H1 (cell line): ENCODE measurements at regions not wholly inside any gene's neighbourhood (a gene's known extent, or its start where the extent isn't known, plus 50 kb on each side); places are given as distances from the start of the nearest gene placed in this dataset.

Source experiments
- CTCF ChIA-PET: fragments of 300-600 bp; sonication (Branson Sonifier 250); formaldehyde crosslinking; loops from one replicate; lab custom pipeline; 2021; ENCODE audit not compliant: partially characterized antibody; lab: Charles Lee
- POLR2A ChIA-PET: fragments of 300-600 bp; sonication (Branson Sonifier 250); formaldehyde crosslinking; loops from one replicate; lab custom pipeline; 2021; ENCODE audit warnings: inconsistent platforms; ENCODE audit not compliant: partially characterized antibody; lab: Charles Lee
- DNase-seq, 2 experiments: peaks; one replicate each; pipeline versions ENCODE4 v3.0.0 to v3.0.0-alpha.2; 2010 to 2022; ENCODE audit warnings: low spot score in 2 of 2, low read depth in 1 of 2, mixed read lengths in 1 of 2
- FAIRE-seq: peaks from 2 replicates; lab custom pipeline; 2011; peaks lifted over from hg19 to GRCh38; lab: Jason Lieb, UNC
- H2AFZ ChIP-seq: 2 replicates; pipeline ENCODE4 v1.8.1; 2012; ENCODE audit warnings: low read length, inconsistent platforms
- H2AK5ac ChIP-seq: 2 replicates; pipeline ENCODE4 v1.6.1; 2013; ENCODE audit warnings: low read depth, low read length
- H2BK120ac ChIP-seq: replicated peaks from 2 replicates; pipeline ENCODE3; 2013; ENCODE audit warnings: low read depth, low read length, inconsistent platforms
- H2BK12ac ChIP-seq: 2 replicates; pipeline ENCODE4 v1.6.1; 2013; ENCODE audit warnings: low read depth, low read length
- H2BK15ac ChIP-seq: 2 replicates; pipeline ENCODE4 v1.6.1; 2013; ENCODE audit warnings: low read length
- H2BK20ac ChIP-seq: 2 replicates; pipeline ENCODE4 v1.6.1; 2013; ENCODE audit warnings: low read length
- H2BK5ac ChIP-seq: 2 replicates; pipeline ENCODE4 v1.6.1; 2013; ENCODE audit warnings: low read depth, low read length
- H3K14ac ChIP-seq: 2 replicates; pipeline ENCODE4 v1.6.1; 2013; ENCODE audit warnings: inconsistent platforms; ENCODE audit not compliant: insufficient read length
- H3K18ac ChIP-seq: 2 replicates; pipeline ENCODE4 v1.6.1; 2013; ENCODE audit warnings: low read length; ENCODE audit errors: extremely low read depth
- H3K23ac ChIP-seq: 2 replicates; pipeline ENCODE4 v1.6.1; 2013; ENCODE audit warnings: inconsistent platforms; ENCODE audit not compliant: insufficient read length
- H3K23me2 ChIP-seq: 2 replicates; pipeline ENCODE4 v1.6.1; 2013; ENCODE audit warnings: low read depth, low read length
- H3K27ac ChIP-seq: 2 replicates; pipeline ENCODE4 v1.6.1; 2011; ENCODE audit warnings: low read depth, low read length, inconsistent platforms
- H3K27me3 ChIP-seq, 4 experiments: replicated peaks in 1 of 4; 1 replicate in 1 of 4; 2 replicates in 3 of 4; pipeline versions ENCODE4 v1.6.1 to v1.8.1; 2011 to 2013; ENCODE audit warnings: low read length in 3 of 4, mild to moderate bottlenecking in 3 of 4, inconsistent platforms in 2 of 4, mixed read lengths in 2 of 4, moderate library complexity in 1 of 4; ENCODE audit not compliant: control insufficient read depth in 3 of 4, insufficient read depth in 3 of 4; ENCODE audit errors: extremely low read depth in 1 of 4
- H3K36me3 ChIP-seq, 4 experiments: 2 replicates each; pipeline versions ENCODE4 v1.6.1 to v1.8.1; 2011 to 2013; ENCODE audit warnings: mild to moderate bottlenecking in 4 of 4, low read length in 3 of 4, moderate library complexity in 2 of 4, control low read depth in 1 of 4, inconsistent platforms in 1 of 4; ENCODE audit not compliant: insufficient read depth in 4 of 4, control insufficient read depth in 2 of 4
- H3K4ac ChIP-seq: replicated peaks from 2 replicates; pipeline ENCODE3; 2013; ENCODE audit warnings: low read length, low read depth, mixed read lengths, inconsistent platforms; ENCODE audit not compliant: insufficient read length
- H3K4me1 ChIP-seq, 4 experiments: replicated peaks in 1 of 4; 1 replicate in 1 of 4; 2 replicates in 3 of 4; pipeline versions ENCODE4 v1.6.1 to v1.8.1; 2011 to 2013; ENCODE audit warnings: low read length in 3 of 4, inconsistent platforms in 2 of 4, mixed read lengths in 1 of 4; ENCODE audit not compliant: insufficient read depth in 4 of 4, control insufficient read depth in 3 of 4
- H3K4me2 ChIP-seq, 2 experiments: 2 replicates each; pipeline versions ENCODE4 v1.6.1 to v1.8.1; 2011 to 2013; ENCODE audit warnings: low read depth in 2 of 2, low read length in 2 of 2, control low read depth in 1 of 2, inconsistent platforms in 1 of 2, mild to moderate bottlenecking in 1 of 2; ENCODE audit not compliant: insufficient read depth in 1 of 2
- H3K4me3 ChIP-seq, 4 experiments: fragments of 200-600, 300-600 bp in 1 of 4; sonication (generic), shearing (Covaris generic), sonication (Bioruptor Twin) in 1 of 4; 2 replicates each; pipeline versions ENCODE4 v1.5.1 to v1.8.1; 2011 to 2016; ENCODE audit warnings: low read length in 4 of 4, low read depth in 3 of 4, control low read depth in 2 of 4, inconsistent platforms in 2 of 4, mild to moderate bottlenecking in 2 of 4, mixed read lengths in 1 of 4, moderate library complexity in 1 of 4; ENCODE audit not compliant: insufficient read depth in 2 of 4; ENCODE audit errors: extremely low read depth in 1 of 4
- H3K56ac ChIP-seq: replicated peaks from 2 replicates; pipeline ENCODE3; 2013; ENCODE audit warnings: low read depth, mild to moderate bottlenecking, mixed read lengths, low read length, inconsistent platforms; ENCODE audit not compliant: insufficient read length
- H3K79me1 ChIP-seq: 2 replicates; pipeline ENCODE4 v1.6.1; 2013; ENCODE audit warnings: low read depth, low read length, control low read depth
- H3K79me2 ChIP-seq, 2 experiments: 2 replicates each; pipeline versions ENCODE4 v1.6.1 to v1.8.1; 2012 to 2013; ENCODE audit warnings: low read length in 2 of 2, mild to moderate bottlenecking in 2 of 2, inconsistent platforms in 1 of 2; ENCODE audit not compliant: insufficient read depth in 2 of 2, control insufficient read depth in 1 of 2
- H3K9ac ChIP-seq, 4 experiments: replicated peaks in 1 of 4; 1 replicate in 1 of 4; 2 replicates in 3 of 4; pipeline versions ENCODE4 v1.6.1 to v1.8.1; 2011 to 2013; ENCODE audit warnings: low read depth in 3 of 4, low read length in 3 of 4, control low read depth in 2 of 4, mild to moderate bottlenecking in 2 of 4, moderate library complexity in 2 of 4, inconsistent platforms in 1 of 4; ENCODE audit errors: extremely low read depth in 1 of 4
- H3K9me3 ChIP-seq, 2 experiments: 2 replicates each; pipeline versions ENCODE4 v1.6.1 to v1.8.1; 2012 to 2013; ENCODE audit warnings: mild to moderate bottlenecking in 2 of 2, moderate library complexity in 2 of 2, control low read depth in 1 of 2, inconsistent platforms in 1 of 2, low read depth in 1 of 2, low read length in 1 of 2, mixed read lengths in 1 of 2; ENCODE audit not compliant: insufficient read depth in 2 of 2
- H4K20me1 ChIP-seq, 2 experiments: replicated peaks in 1 of 2; 2 replicates each; pipeline versions ENCODE3 to v1.8.1; 2011 to 2013; ENCODE audit warnings: inconsistent platforms in 2 of 2, low read length in 2 of 2, mild to moderate bottlenecking in 1 of 2; ENCODE audit not compliant: insufficient read depth in 2 of 2, control insufficient read depth in 1 of 2
- H4K5ac ChIP-seq: 2 replicates; pipeline ENCODE4 v1.6.1; 2013; ENCODE audit warnings: low read length, low read depth, mixed read lengths, inconsistent platforms; ENCODE audit not compliant: insufficient read length
- H4K8ac ChIP-seq: 2 replicates; pipeline ENCODE4 v1.8.0; 2013; ENCODE audit warnings: mild to moderate bottlenecking, moderate library complexity, low read length, inconsistent platforms; ENCODE audit not compliant: insufficient read depth; ENCODE audit errors: extremely low read depth
- H4K91ac ChIP-seq: replicated peaks from 2 replicates; pipeline ENCODE3; 2013; ENCODE audit warnings: low read length, mixed read lengths, inconsistent platforms; ENCODE audit not compliant: insufficient read length
- ASH2L ChIP-seq: fragments of 200-600, 300-600 bp; sonication (generic); IDR thresholded peaks from one replicate; pipeline ENCODE4 v1.7.1; 2017; ENCODE audit warnings: low read length
- FOSL1 ChIP-seq: IDR thresholded peaks from 2 replicates; pipeline ENCODE4 v1.6.1; 2011; ENCODE audit warnings: mild to moderate bottlenecking, low read depth, low read length, moderate library complexity; ENCODE audit not compliant: insufficient read depth
- HDAC2 ChIP-seq, 2 experiments: fragments of 300-600 bp in 1 of 2; sonication (generic) in 1 of 2; IDR thresholded peaks; 2 replicates each; pipeline ENCODE4 v1.6.1; 2011 to 2012; ENCODE audit warnings: low read depth in 2 of 2, low read length in 2 of 2, mild to moderate bottlenecking in 2 of 2, moderate library complexity in 2 of 2, borderline replicate concordance in 1 of 2, inconsistent platforms in 1 of 2
- JUND ChIP-seq: IDR thresholded peaks from 2 replicates; pipeline ENCODE4 v1.6.1; 2011; ENCODE audit warnings: mild to moderate bottlenecking, improper control_type of control experiment, low read length
- KDM1A ChIP-seq: fragments of 200-600, 300-600 bp; sonication (generic); IDR thresholded peaks from 2 replicates; pipeline ENCODE4 v1.7.1; 2016; ENCODE audit warnings: mild to moderate bottlenecking, low read length, borderline replicate concordance
- KDM5A ChIP-seq: fragments of 200-600 bp; IDR thresholded peaks from 2 replicates; pipeline ENCODE4 v1.7.1; 2012; ENCODE audit warnings: mild to moderate bottlenecking, low read length, inconsistent platforms, mixed read lengths
- POLR2A ChIP-seq, 2 experiments: IDR thresholded peaks; 1 replicate in 1 of 2; 2 replicates in 1 of 2; pipeline ENCODE4 v1.6.1; 2011; ENCODE audit warnings: low read depth in 2 of 2, low read length in 2 of 2, mild to moderate bottlenecking in 2 of 2; ENCODE audit errors: control extremely low read depth in 1 of 2
- POLR2AphosphoS5 ChIP-seq: IDR thresholded peaks from 2 replicates; pipeline ENCODE4 v1.6.1; 2011; ENCODE audit warnings: low read depth, low read length
- RNF2 ChIP-seq: fragments of 200-900, 300-1000 bp; sonication (generic); IDR thresholded peaks from 2 replicates; pipeline ENCODE4 v1.7.1; 2016; ENCODE audit warnings: borderline replicate concordance, low read depth, mild to moderate bottlenecking, antibody characterized with exemption, low read length; ENCODE audit not compliant: poor library complexity, severe bottlenecking; ENCODE audit errors: missing control alignments
- SIX5 ChIP-seq: IDR thresholded peaks from 2 replicates; pipeline ENCODE4 v1.6.1; 2011; ENCODE audit warnings: mild to moderate bottlenecking, low read depth, low read length
- SP2 ChIP-seq: IDR thresholded peaks from 2 replicates; pipeline ENCODE4 v1.6.1; 2012; ENCODE audit warnings: mild to moderate bottlenecking, low read length, inconsistent platforms
- SP4 ChIP-seq: IDR thresholded peaks from 2 replicates; pipeline ENCODE4 v1.6.1; 2012; ENCODE audit warnings: low read length, inconsistent platforms
- TCF12 ChIP-seq: IDR thresholded peaks from 2 replicates; pipeline ENCODE4 v1.6.1; 2011; ENCODE audit warnings: low read depth, mild to moderate bottlenecking, low read length
- TEAD4 ChIP-seq: IDR thresholded peaks from 2 replicates; pipeline ENCODE4 v1.6.1; 2012; ENCODE audit warnings: low read depth, low read length, inconsistent platforms, mixed read lengths
- YY1 ChIP-seq: IDR thresholded peaks from 2 replicates; pipeline ENCODE4 v1.6.1; 2011; ENCODE audit warnings: low read depth, mild to moderate bottlenecking, low read length
- WGBS, 2 experiments: shearing (Covaris generic) in 1 of 2; methylation state at CpG; one replicate each; pipeline versions ENCODE4 v1.1.6 to v1.1.7; 2013 to 2015; ENCODE audit warnings: low lambda C conversion rate in 2 of 2, mixed read lengths in 2 of 2, inconsistent platforms in 1 of 2, low coverage in 1 of 2, missing lambda C conversion rate in 1 of 2; ENCODE audit not compliant: insufficient replicate concordance in 2 of 2, insufficient coverage in 1 of 2, insufficient read length in 1 of 2; ENCODE audit errors: extremely low coverage in 1 of 2, missing lambda C conversion rate in 1 of 2; 5-methylcytosine and 5-hydroxymethylcytosine counted together

GRCh38 chr2:172674968-172675303 is 60.7 kb upstream of the RAPGEF4 start:
- H3K4me1 ChIP-seq: peaks cover 0 to 4% (median 0%) of the 10 kb centered on the region in 4 experiments; a peak in 1 of 7 replicates
- DNase-seq: no peak
- POLR2A ChIA-PET: interaction anchor here (0.8 to 1.2 kb wide), 2 partner anchors 85 to 120 kb away, joined by 3 read pairs; no protein-coding TSS in a partner anchor

More at GRCh38 chr2:172674968-172675303, 60.7 kb upstream of the RAPGEF4 start:
- no peak for FAIRE-seq
- no peak overlapping the region for H2BK120ac ChIP-seq
- no peak overlapping the region for H2BK12ac ChIP-seq
- TF ChIP-seq TCF12 (no peak), SIX5 (no peak), KDM5A (no peak), FOSL1 (no peak), JUND (no peak), ASH2L (no peak), POLR2A (IDR thresholded peaks at IDR 0.05; ENCODE audit: control extremely low read depth in 1 of 2, low read depth in 2 of 2, low read length in 2 of 2) (no peak), KDM1A (no peak), YY1 (no peak), SP4 (no peak), TEAD4 (no peak), SP2 (no peak), RNF2 (no peak), POLR2AphosphoS5 (no peak), HDAC2 (IDR thresholded peaks at IDR 0.05; ENCODE audit: borderline replicate concordance in 1 of 2, low read depth in 2 of 2, low read length in 2 of 2) (no peak)
- H4K8ac ChIP-seq: no peak overlapping the region
- no peak overlapping the region for H2BK5ac ChIP-seq
- H3K27me3 ChIP-seq: peaks cover 0 to 4% (median 2%) of the 10 kb centered on the region in 4 experiments; a peak in 2 of 7 replicates
- no peaks in the 10 kb centered on the region for H3K79me1 ChIP-seq
- peak overlapping the region; percentile 70 for H4K5ac ChIP-seq
- no peak overlapping the region for H3K4ac ChIP-seq
- H2AFZ ChIP-seq: peak overlapping the region; percentile 98
- H3K56ac ChIP-seq: no peak overlapping the region
- H3K4me3 ChIP-seq: no peak overlapping the region
- H2BK20ac ChIP-seq: no peak overlapping the region; the same call in 1 of the 2 replicates
- no peaks in the 10 kb centered on the region for H3K79me2 ChIP-seq
- whole genome bisulfite sequencing, 2 experiments: 38% methylated on average over 3 of the region's 3 CpGs; no CpG with 5 or more reads in 1 of the 2 experiments
- no peak overlapping the region for H2BK15ac ChIP-seq
- H3K9ac ChIP-seq: no peak overlapping the region
- no peak overlapping the region for H2AK5ac ChIP-seq
- CTCF ChIA-PET: interaction anchor here (0.7 to 3.8 kb wide), 44 partner anchors 9 to 1076 kb away, joined by 3 to 41 read pairs (median 5); no protein-coding TSS in a partner anchor
- H4K20me1 ChIP-seq: no peaks in the 10 kb centered on the region
- no peaks in the 10 kb centered on the region for H3K23me2 ChIP-seq
- no peak overlapping the region; a peak in 1 of 4 replicates for H3K4me2 ChIP-seq
- no peak overlapping the region for H3K18ac ChIP-seq
- no peak overlapping the region for H3K23ac ChIP-seq
- H3K36me3 ChIP-seq: no peaks in the 10 kb centered on the region
- no peak overlapping the region for H3K27ac ChIP-seq
- H3K14ac ChIP-seq: no peak overlapping the region
- no peaks in the 10 kb centered on the region for H3K9me3 ChIP-seq
- H4K91ac ChIP-seq: no peak overlapping the region
